NCI-H526 (cell line): ENCODE measurements at regions not wholly inside any gene's neighbourhood (a gene's known extent, or its start where the extent isn't known, plus 50 kb on each side); places are given as distances from the start of the nearest gene placed in this dataset.
"Not testable (repeated sequence)": the region's sequence is repeated elsewhere in the genome, so short reads cannot be mapped to it uniquely, and the experiment has no call there.

Experiments used
- DNase-seq, 2 experiments: peaks; one replicate each; lab custom pipeline; 2025; lab: John Stamatoyannopoulos, UW

DNA sequence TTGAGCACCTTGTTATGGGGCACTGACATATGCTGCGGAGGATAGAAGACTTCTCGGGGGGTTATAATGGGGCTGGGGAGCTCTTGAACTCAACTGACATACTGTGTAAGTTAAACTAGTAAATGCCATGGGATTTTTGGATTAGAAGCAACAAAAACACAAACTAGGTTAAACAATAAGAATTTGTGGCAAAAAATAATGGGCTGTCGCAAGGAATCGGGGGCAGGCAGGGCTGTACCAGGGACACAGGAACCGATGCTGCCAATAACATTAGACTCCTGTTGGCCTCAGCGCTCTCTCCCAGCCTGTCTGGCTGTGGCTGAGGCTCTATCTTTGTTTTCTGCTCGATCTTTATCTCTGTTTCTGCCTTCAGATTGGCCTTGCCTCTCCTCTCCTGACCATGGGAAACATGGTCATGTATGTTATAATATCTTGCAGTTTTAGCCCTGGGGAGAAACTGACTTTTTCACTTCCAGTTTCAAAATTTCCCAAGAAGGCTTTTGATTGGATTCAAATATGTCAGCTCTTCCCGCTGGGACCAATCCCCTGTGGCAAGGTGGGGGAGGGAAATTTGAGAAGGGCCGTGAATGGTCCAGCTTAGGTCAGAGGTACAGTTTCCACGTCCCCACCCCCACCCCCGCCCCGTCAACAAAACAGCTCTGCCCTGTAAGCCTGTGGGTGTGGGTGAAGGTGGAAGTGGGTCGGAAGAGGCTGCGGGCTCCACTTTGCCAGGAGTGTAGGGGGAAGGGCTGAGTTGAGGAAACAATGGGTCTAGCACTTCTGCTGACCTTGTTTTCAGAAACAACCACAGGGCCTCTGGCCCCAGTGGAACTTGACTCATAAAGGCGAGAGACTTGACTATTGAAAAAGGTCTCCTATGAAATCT, 161.1 kb upstream of the TBL1XR1 start:
- peak in 1 of 2 experiments; percentile 51 for DNase-seq

DNA sequence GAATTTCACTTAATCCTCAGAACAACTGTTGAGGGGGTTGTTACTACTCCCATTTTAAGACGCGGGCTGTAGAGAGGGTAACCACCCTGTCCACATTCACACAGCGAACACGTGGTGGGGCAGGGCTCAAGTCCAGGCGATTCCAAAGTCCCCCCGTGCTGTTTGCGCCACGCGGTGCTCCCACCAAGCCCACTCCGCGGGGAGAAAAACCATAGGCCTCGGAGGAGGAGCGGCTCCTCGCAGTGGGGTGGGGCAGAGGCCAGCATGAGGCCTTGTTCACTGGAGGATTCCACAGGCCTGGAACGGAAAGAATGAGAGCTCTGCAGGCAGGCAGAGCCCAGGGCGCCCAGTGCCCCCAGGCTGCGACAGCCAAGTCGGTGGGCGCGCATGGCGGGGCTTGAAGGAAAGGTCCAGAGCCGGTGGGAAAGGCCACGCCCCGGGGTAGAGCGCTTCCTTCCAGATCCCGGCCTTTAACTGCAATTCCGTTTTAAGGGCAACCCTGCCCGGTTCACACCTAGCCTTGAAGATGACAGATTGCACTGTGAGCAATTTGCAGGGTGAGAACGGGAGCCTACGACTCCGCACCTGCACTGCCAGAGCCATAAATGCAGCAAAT, 161.8 kb upstream of the TBL1XR1 start:
- peak; percentile 47 to 74 for DNase-seq

DNA sequence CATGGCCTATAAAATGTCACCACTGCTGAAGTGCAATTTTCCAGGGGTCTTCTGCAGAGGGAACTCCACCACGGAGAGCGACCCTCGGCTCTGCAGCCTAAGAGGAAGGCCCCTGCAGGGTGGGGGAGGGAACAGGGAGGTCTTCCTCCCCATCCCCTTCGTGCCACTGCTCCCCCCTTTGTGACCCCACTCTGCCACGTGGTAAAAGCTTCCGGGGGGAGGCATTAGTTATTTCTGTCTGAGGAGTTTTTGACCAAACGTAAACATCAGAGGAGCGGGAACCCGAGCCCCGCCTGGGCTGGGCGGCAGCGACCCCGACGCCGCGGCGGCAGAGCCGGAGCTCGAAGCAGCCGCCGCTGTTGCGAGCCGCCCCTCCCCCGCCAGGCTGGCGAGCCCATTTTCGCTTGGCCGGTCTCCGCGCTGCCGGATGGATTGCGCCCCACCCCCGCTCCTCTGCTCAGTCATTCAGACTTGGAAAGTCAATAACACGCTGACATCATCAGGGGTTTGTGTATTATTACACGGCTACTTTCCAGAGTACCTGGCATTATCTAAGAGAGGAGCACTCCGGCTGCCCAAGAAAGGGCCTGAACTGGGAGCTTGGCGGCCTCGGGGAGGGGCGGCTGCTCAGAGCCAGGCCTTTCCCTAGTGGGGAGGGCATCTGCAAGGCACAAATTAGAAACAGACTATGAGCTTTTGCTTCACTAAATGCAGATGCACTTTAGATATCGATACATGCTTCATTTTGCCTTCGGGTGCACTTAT, 162.5 kb upstream of the TBL1XR1 start:
- DNase-seq, result peak; percentile 97 to 99

DNA sequence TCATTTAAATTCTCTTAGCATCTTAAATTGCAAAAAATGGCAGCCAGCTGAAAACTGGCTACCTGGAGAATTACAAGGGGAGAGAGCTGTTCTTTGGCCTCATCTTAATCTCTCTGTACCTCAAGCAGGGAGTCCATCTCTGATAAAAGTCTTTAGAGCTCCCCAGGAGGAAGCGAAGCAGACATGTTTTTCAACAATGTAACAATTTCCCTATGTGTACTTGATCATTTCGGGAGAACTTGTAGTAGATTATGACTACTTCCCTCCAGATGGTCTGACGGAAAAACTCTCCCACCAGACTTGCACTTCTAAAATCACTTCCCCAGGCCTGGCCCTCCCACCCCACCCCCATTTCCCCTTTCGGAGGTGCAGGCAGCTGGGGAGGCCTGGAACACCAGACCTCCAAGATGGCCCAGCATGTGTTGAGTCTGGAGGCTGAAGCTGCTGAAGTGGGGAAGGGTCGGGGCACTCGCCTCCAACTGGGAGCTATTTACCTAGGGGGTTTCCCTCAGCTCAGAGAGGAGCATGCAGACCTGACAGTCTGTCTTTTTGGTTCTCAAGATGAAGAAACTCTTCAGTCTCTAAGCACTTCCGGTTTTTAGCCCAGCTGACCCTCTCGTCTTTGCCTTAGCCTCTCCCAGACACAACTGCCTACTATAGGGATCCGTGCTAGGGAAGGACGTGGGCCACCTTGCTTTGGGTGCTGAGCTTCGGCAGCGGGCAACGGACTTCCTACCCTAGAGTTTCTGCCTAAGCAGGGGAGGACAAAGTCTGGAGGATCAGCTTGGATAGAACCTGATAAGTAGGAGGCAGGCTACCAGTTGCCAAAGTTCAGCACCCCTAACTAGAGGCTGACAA, 164.0 kb upstream of the TBL1XR1 start:
- DNase-seq, result peak in 1 of 2 experiments; percentile 18

DNA sequence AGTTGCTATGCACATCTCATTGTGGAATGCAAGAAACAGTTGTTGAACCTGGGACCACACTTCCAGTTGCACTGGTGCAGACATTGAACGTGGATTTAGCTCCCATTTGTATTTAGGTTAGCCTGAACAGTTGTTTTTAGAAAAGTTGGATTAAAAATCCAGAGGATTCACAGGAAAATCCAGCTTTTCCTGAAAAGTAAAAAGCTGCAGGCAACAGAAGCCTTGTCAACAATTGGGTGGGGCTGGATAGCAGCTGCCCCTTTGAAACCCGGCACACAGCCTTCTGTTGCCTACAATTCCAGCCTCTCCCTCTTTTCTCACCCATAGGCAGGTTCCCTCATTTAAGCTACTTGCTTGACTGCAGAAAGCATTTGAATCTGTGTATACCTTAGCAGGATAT, 165.3 kb upstream of the TBL1XR1 start:
- no peak for DNase-seq

DNA sequence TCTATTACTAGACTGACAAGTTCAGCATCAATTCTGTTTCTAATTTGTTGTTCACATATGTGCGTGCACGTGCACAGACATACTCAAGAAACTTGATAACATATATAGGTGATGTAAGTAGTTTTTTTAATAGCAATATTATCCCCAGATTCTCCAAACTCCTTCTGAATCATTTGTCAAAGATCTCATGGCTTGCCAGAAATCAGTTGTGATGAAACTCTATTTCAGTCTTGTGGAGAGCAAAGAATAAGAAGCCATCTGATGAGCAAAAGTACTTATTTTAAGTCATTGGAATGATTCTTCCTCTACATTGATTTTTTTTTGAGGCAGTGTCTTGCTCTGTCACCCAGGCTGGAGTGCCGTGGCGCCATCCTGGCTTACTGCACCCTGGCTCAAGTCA, 167.0 kb upstream of the TBL1XR1 start:
- no peak for DNase-seq

DNA sequence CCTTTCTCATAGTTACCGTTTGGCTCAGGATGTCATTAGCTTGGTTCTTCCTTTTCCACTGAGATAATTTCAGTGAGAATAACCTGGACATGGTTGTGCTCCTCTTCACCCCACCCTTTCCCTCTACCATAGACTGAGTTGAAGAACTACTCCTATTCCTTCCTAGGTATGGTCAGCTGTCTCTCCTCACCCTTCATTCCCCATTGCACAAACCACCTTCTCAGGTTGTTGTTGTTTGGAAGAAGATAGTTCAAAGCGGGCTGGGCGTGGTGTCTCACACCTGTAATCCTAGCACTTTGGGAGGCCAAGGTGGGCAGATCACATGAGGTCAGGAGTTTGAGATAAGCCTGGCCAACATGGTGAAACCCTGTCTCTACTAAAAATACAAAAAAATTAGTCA, 168.0 kb upstream of the TBL1XR1 start:
- DNase-seq, result not testable (repeated sequence)

DNA sequence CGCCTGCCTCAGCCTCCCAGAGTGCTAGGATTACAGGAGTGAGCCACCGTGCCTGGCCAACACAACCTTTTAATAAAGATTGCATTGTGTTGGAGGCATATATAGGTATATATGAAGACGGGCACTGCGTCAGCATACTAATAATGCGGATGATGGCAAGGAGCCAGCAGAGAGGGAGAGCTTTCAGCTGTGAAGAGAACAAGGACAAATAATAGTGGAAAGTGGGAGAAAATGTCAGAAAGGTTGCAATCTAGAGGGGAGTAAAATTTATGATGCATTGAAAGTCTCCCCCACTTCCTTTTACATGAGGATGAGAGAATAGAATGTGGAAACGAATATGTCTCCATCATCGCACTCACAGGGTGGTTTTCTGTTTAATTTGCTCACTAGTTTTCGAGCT, 170.5 kb upstream of the TBL1XR1 start:
- DNase-seq, result no peak

DNA sequence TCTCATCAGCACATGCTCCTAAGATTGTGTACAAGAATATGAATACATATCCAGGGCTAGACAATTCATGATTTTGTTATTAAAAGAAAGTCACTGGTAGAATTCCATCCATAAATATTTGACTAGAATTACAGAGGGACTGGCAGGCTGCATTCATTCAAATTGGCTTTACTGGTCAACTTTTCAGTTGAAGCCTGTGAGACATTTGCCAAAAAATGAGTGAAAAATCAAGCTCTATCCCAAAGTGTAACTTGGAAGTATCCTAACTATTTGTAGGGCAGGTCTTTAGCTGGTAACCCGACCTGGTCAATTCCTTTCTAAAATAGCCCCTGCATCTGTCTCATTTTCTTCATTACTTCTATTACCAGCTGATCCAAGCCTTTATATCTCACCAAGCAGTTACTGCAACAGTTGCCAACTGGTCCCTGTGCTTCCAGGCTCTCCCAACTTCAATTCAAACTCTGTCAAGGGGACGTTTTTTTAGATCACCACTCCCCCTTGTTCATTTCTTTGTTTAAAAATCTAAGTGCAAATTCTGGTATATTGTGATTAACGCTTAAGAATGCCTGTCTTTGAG, 173.1 kb upstream of the TBL1XR1 start:
- DNase-seq, result peak; percentile 59 to 65

DNA sequence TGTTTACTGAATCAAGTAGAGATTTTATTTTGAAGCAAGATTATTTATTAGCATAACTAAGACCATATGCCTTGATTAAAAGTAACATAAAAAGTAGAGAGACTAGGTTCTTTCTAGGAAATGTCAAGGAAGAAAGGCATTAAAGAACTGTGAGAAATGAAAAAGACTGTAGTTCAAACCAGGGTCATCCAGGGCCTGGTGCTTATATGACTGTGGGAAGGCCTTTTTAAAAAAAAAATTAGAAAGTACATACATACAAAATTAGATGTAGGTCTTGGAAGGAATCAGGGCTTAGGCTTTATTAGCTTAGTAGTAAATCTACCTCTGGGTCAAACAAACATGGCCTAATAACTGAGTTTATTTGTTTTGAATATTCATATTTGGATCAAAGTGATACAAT, 173.9 kb upstream of the TBL1XR1 start:
- no peak for DNase-seq

DNA sequence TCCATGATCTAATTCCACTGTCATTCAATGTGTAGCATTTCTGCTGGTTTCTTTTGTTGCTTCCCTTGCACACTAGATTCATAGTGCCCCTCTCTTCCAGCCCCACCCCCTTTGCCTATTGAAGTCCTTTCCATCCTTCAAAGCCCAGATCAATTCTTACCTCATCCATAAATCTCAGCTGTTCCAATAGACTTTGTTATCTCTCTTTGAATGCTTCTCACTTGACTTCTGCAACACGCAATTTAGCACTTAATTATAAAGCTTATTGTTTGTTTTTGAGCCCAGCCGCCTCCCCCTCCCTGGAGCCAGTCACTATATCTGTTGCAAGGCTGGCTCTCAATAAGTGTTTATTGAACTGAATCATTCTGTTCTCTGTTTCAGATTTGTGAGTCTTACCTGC, 174.6 kb upstream of the TBL1XR1 start:
- DNase-seq, result no peak

DNA sequence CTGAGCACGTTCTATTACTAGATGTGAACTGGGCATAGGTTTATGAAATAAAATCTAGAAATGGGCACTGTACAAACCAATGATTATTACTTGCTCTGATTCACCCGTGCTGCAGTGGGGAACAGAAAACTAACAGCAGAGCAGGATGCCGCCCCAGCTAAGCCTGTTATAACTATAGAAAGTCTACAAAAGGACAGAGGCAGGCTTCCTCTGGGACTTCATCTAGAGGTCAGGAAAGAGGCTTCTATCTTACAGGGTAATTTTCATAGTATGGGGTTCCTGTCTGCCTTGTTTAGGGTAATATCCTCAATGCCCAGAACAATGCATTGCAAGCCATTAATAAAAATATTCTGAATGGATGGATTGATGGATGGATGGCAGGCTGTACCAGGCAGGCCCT, 177.0 kb upstream of the TBL1XR1 start:
- DNase-seq, result no peak

DNA sequence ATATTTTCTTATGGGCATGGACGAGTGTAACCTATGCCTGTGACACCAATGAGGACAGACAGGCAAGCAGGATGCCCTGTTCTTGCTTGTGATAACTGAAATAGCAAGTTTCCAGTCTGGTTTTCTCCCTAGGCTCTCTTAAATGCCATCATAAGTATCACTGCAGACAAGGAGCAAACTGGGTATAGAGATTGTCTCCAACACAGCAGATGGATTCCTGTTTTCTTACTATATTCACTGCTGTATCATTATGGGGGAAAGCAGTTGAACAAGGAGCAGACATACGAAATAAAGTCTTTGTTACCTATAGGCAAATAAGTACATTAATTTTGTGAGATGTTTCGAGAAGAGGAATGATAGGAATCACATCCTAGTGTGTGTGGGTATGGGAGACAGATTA, 178.0 kb upstream of the TBL1XR1 start:
- no peak for DNase-seq

DNA sequence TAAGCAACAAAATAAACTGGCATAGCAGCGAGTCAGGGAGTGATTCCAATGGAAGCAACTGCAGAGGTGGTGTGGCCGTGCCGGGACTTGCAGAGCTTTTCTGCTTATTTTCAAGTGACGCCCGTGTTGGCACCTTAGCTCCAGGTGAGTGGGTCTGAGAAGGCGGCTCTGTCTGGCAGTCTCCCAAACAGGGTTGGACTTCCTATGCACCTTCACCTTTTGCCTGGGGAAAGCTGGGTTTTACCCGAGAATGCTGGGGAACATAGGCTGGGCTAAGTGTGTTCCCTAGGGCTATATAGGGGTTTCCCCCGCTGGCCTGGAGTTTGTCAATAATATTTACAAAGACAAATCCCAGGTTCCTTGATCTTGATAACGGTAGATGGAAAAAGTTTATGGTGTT, 179.9 kb upstream of the TBL1XR1 start:
- DNase-seq, result peak in 1 of 2 experiments; percentile 54

DNA sequence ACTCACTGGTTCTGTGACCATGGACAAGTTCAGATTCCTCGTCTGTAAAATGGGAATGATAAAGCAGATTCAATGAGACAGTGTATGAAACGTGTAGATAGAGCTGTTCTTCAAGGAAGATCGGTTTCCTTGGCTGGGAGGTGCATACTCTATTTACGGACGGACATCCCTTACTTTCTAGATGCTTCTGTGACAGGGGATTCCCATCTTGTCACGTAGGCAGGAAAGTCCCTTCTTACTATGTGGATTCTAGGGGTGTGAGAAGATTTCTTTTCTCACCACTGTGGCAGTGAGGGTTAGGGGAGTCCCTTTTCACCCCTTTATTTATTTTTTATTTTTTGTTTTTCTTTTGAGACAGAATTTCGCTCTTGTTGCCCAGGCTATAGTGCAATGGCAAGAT, 180.9 kb upstream of the TBL1XR1 start:
- no peak for DNase-seq

DNA sequence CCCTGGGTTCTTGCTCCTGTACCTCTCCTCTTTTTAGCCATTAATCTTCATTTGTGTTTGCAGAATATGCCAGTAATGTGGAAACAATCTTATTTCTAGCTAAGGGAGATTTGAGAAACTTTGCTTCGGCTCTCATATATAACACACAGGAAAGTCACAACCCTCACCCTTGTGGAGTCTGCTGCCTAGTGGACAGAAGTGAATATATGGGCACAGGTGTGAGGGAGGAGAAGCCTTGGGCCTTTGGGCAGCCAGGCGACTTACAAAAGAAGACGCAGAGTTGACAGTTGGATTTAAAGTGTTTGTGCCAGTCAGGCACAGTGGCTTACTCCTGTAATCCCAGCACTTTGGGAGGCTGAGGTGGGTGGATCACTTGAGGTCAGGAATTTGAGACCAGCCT, 181.8 kb upstream of the TBL1XR1 start:
- DNase-seq, result peak in 1 of 2 experiments; percentile 4

DNA sequence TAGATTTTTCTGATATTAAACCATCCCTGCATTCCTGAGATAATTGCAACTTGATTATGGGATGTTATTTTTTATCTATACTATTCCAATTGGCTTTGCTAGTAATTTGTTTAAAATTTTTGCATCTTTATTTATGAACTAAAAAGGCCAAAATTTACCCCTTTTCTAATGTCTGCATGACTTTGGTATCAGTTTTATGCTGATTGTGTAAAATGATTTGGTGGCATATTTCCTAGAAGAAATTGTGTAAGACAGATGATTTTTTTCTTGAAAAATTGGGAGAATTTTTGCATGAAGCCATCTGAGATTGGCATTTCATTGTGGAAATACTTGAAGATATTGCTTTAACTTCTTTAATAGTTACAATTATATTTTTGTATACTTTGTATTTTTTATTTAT, 183.8 kb upstream of the TBL1XR1 start:
- no peak for DNase-seq

DNA sequence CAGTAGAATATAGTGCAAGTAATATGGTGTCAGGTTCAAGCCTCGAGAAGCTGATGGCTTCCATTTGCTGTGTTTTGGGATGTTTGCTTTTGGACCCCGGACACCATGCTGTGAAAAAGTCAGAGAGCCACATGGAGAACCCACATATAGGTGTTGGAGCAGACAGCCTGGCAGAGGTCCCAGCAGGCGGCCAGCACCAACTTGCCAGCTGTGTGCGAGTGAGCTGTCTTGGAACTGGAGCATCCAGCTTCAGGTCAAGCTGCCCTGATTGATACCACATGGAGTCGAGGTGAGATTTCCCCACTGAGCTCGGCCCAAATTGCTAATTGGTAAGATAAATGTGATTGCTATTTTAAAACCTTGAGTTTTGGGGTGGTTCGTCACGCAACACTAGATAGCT, 185.7 kb upstream of the TBL1XR1 start:
- no peak for DNase-seq

DNA sequence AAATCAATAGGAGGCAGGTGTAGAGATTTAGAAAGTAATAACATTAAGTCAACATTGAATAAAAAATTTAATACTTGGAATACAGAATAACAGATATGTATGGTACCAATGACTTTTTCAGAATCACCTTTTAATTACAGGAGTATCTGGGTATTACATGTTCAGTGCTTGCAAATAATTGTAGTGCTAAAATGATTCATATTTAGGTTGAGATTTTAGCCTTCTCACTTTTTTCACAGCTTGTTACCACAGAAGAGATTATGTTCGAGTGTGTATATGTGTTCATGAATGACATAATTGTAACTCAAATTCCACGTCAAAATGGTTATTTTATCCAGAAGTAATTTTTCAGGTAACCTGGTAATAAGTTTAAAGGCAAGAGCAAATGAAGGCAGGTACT, 187.9 kb upstream of the TBL1XR1 start:
- DNase-seq, result no peak

DNA sequence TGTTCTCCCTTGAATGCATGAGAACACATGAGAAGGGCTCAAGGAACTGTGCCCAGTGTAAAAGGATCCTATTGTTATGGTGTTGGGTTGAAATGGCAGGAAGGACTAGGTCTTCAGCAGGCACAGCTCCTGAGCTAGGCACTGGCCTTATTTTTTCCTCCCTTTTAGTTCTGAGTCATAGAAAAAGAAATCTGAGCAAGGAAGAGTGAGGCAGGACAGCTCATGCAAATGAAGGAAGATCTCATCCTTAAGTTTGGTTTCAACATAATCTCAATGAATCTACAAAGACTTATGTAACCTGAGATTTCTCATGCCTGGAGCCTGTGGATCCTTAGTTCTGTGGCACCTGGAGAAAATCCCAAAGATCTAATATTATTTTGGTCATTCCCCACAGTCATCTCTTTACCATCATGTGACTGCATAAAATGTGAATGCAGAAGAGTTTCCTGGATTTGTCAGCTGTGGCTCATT, 188.6 kb upstream of the TBL1XR1 start:
- no peak for DNase-seq

DNA sequence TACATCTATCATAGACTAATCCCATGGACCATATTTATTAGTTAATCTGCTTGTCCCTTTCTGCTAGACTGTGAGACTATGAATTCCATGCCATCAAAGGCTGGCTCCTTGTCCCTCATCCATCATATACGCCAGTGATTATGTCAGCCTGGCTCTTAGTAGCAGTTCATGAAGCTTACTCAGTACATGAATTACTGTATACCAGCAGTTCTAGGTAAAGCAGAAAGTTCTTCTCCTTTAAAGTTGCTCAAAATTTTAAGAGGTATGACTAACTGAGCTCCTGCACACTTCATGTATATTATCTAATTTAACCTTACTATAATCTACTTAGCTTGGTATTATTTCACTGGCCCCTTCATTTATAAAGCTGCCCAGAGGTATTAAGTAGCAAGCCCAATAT, 190.9 kb upstream of the TBL1XR1 start:
- no peak for DNase-seq
